GM21360 (cell line): ENCODE measurements at regions not wholly inside any gene's neighbourhood (a gene's known extent, or its start where the extent isn't known, plus 50 kb on each side); places are given as distances from the start of the nearest gene placed in this dataset.
"Not testable (repeated sequence)": the region's sequence is repeated elsewhere in the genome, so short reads cannot be mapped to it uniquely, and the experiment has no call there.

ENCODE experiments used
- ATAC-seq: cut with Tn5 transposase; IDR thresholded peaks from one replicate; pipeline ENCODE4 v1.9.1; 2021; ENCODE audit warnings: mild to moderate bottlenecking, moderate library complexity; ENCODE audit not compliant: unreplicated experiment

GRCh38 chr1:224529844-224530243 lies 86.3 kb upstream of the CNIH3 start:
- ATAC-seq = no peak

DNA sequence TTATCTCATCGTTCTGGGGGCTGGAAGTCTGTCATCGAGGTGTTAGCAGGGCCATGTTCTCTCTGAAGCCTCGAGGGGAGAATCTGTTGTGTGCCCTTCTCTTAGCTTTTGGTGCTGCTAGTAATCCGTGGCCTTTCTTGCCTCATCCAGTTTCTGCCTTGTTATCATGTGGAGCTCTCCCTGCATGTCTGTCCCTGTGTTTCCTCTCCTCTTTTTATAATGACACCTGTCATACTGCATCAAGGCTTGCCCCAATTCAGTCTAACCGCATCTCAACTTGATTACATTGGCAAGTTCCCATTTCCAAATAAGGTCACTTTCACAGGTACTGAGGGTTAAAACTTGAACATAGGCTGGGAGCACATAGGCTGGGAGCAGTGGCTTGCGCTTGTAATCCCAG lies 82.6 kb upstream of the CNIH3 start:
- no peak for ATAC-seq

- ATAC-seq = no peak
These were observed 81.4 kb upstream of the CNIH3 start for GRCh38 chr1:224534731-224535130.

DNA sequence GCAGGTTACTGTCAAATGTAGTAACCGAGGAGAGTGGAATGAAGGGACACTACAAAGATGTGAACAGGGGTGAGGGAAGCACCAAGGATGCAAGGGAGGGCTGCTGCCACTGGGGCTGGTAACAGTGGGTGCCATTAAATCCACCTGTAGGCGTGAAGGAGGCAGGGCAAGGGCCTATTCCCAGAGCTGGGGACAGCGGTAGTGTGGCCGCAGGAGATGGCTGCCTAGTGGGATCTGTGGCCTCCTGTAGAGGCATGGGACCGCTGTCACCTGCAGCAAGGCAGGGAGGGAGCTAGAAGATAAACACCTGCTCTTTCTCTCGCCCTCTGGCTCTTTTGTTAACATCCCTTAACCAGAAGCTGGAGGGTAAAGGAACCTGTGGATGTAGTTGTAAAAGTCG lies 80.5 kb upstream of the CNIH3 start:
- no peak for ATAC-seq

DNA sequence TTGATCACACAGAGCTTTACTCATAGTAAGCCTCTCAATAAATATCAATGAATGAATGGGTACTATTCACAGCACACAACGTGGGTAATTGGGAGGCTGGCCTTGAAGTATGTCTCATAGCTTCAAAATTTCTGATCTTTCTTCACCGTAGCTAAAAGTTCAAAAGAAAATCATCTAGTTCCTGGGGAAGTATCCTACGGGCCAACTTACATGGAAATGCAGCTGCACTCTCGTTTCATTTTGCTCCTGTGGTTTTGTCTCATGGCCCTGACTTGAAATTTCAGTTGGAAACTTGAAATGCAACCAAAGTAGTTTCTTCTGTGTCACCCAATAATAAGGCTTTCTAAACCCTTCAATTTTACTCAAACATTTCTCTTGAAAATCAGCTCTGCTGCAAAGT lies 76.1 kb upstream of the CNIH3 start:
- ATAC-seq = no peak

DNA sequence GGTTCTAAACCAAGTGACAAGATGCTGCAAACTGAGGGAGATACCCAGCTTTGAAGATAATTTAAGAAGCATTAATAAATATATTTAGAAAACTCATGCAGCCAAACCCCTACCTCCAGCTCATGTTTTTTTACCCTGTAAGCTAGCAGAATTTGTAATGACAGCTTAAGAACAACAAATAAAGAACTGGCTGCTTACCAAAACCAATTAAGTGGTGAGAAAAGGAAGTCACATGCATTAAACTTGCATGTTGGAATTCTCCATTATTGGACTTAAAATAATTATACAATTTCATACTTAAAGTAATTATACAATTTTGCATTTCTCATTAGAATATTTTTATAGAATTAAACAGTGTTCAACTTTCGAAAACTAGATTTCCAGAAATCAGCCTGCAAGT lies 75.6 kb upstream of the CNIH3 start:
- ATAC-seq = no peak

- ATAC-seq = no peak
These were observed 74.9 kb upstream of the CNIH3 start for GRCh38 chr1:224541072-224541790.

GRCh38 chr1:224541901-224542630 lies 74.1 kb upstream of the CNIH3 start:
- ATAC-seq = no peak

- ATAC-seq = no peak
These were observed 73.2 kb upstream of the CNIH3 start for GRCh38 chr1:224542783-224543440.

DNA sequence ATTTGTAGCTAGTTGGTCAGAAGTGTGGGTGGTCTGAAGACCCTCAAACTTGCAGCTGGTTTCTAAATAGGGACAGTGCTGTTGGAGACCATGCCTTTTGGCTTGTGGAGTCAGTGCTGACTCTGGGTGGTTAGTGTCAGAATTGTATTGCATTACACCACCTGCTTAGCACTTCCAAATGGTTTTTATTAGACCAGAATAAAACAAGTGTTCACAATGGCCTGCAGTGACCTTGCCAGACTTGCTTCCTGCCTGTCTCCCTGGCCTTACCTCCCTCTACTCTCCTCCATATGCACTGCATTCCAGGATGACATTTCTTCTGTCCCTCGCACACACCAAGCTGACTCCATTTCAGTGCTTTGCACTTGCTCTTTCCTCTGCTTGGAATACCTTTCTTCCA lies 72.7 kb upstream of the CNIH3 start:
- ATAC-seq = no peak

DNA sequence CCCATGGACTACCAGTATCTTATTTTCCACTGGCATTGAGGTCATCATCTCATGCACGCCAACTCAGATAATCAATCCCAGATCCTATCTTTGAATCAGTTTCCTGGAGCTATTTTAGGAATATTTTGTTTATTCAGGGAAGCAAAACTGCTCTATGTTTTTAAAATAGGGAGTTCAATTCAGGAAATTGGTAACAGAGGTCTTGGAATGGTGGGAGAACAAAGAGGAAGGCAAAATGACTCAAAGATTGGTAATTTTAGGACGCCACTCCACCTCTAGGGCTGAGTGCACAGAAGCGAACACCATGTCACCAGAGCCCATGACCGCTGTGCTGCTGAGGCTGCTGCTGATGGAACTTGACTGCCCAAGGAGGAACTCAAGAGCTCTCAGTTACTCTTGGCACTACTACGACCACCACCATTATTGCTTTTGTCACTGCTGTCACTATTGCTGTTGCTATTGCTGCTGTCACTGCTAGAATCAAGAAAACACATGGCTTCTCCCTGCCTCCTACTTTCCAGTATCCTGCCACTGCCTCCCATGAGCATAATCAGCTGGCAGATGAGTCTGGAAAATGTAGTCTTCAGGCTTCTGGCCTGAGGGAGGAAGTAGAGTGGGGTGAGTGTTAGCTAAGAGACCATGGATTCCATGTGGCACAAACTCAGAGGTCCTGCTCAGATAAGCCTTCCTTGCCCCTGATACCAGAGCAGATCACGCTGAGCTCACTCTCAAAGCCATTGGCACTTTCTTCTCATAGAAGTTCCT lies 71.6 kb upstream of the CNIH3 start:
- no peak for ATAC-seq

- ATAC-seq = no peak
These were observed 70.5 kb upstream of the CNIH3 start for GRCh38 chr1:224545571-224545970.

GRCh38 chr1:224548676-224549075 lies 67.4 kb upstream of the CNIH3 start:
- no peak for ATAC-seq

DNA sequence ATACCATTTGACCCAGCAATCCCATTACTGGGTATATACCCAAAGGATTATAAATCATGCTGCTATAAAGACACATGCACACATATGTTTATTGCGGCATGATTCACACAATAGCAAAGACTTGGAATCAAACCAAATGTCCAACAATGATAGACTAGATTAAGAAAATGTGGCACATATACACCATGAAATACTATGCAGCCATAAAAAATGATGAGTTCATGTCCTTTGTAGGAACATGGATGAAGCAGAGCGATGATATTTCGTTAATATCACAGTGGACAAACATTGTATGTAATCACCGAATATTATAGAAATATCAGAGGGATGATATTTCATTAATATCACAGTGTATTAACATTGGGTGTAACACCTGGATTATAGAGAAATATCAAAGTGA lies 64.9 kb upstream of the CNIH3 start:
- ATAC-seq = not testable (repeated sequence)

DNA sequence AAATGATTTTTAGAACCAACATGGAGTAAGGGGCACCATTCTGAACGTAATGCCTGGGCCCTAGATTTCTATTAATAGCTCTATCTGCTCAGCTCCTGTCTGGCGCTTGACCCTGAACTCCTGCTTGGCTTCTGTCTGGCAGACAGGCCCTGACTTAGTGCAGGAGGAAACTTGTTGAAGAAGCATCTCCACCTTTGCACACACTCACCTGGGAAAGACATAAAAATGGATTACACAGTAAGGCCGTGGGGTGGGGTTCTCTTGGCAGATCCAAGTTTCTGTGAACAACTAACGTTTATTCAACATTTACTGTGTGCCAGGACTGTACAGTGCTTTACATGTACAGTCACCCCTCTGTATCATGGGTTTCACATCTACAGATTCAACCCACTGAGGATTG lies 62.1 kb upstream of the CNIH3 start:
- no peak for ATAC-seq

GRCh38 chr1:224554620-224555259 lies 61.4 kb upstream of the CNIH3 start:
- no peak for ATAC-seq

DNA sequence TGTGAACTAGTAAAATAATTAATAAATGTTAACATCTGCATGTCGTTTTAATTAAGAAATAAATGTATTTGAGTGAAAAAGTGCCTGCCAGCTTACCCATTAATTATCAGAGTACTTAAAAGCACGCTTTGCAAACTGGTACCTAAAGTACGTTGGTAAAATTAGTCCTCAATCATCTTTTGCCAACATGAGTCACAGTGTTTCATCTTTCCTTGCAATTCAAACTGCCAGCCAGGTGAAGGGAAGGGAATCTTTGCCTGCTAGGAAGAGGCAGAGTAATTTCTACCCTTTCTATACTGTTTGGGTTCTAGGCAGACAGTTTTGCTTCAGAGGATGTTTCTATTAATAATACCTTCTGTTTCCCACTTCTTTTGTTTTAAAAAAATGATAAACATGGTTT lies 57.2 kb upstream of the CNIH3 start:
- ATAC-seq = no peak

- ATAC-seq = no peak
These were observed 56.0 kb upstream of the CNIH3 start for GRCh38 chr1:224559981-224560728.

DNA sequence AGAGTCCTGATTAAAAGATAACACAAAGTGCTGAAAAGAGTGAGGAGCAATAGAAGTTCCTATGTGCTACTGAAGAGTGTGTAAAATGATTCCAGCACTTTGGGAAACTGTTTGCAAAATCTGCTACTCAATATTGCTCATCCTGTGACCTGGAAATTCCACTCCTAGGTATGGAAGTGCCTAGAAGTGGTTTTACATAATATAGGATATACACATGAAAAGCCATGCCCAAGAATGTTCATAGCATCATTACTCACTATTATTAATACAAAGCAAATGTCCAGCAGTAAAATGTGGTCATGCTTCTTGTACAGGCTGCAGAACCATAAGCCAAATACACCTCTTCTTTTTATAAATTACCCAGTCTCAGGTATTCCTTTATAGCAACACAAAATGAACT lies 53.2 kb upstream of the CNIH3 start:
- ATAC-seq = not testable (repeated sequence)

DNA sequence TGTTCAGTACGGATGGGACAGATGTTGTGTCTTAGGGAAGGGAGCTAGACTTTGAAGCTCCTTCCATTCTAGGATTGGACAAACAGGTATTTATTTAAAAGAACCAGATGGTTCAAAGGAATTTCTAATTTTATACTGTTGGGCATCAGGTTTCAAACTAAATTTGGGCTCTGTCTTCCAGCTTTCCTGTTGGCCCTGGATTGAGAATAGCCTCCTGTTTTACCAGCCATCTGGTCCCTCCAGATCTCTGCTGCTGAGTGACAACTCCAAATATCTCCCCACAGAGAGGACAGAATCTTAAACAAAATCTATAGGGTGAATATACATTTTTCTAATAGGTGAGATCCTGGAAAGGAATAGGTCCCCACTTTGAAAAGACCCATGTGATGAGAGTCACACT lies 52.5 kb upstream of the CNIH3 start:
- ATAC-seq = no peak
